Calu3 (cell line): ENCODE measurements at regions not wholly inside any gene's neighbourhood (a gene's known extent, or its start where the extent isn't known, plus 50 kb on each side); places are given as distances from the start of the nearest gene placed in this dataset.

ENCODE experiments used
- BruUV-seq: library from RNA; stranded (reverse); fragments of 400-500 nt; replicated peaks from 2 replicates; lab custom pipeline; 2021; lab: Mats Ljungman, UMichigan
- CTCF ChIA-PET: fragments of 300-600 bp; sonication (Branson Sonifier 250); formaldehyde crosslinking; loops from one replicate; lab custom pipeline; 2022; ENCODE audit warnings: antibody characterized with exemption; lab: Charles Lee
- DNase-seq: peaks from one replicate; pipeline ENCODE4 v3.0.0; 2022
- H3K27ac Mint-ChIP-seq: one replicate; pipeline ENCODE4 v1.8.0; 2022; ENCODE audit warnings: mixed read lengths; ENCODE audit not compliant: unreplicated experiment
- H3K27me3 Mint-ChIP-seq: one replicate; pipeline ENCODE4 v1.8.0; 2022; ENCODE audit warnings: mixed read lengths; ENCODE audit not compliant: unreplicated experiment
- H3K36me3 Mint-ChIP-seq: one replicate; pipeline ENCODE4 v1.8.0; 2022; ENCODE audit warnings: mild to moderate bottlenecking, moderate library complexity, mixed read lengths; ENCODE audit not compliant: insufficient read depth, unreplicated experiment
- H3K4me1 Mint-ChIP-seq: one replicate; pipeline ENCODE4 v1.8.0; 2022; ENCODE audit warnings: mild to moderate bottlenecking, low read depth, mixed read lengths; ENCODE audit not compliant: unreplicated experiment
- H3K4me3 Mint-ChIP-seq: one replicate; pipeline ENCODE4 v1.8.0; 2022; ENCODE audit warnings: mild to moderate bottlenecking, low read depth, moderate library complexity, mixed read lengths; ENCODE audit not compliant: unreplicated experiment
- H3K9me3 Mint-ChIP-seq: one replicate; pipeline ENCODE4 v1.8.0; 2022; ENCODE audit warnings: low read depth, mixed read lengths; ENCODE audit not compliant: unreplicated experiment
- intact Hi-C: fragments of 100-400 bp; cut with micrococcal nuclease; formaldehyde crosslinking; loops from one replicate; pipeline ENCODE4 v1.10.0; 2022; ENCODE audit not compliant: unreplicated experiment
- TF ChIP-seq, protein P1 (sequence below): fragments of 200-600 bp; IDR thresholded peaks from one replicate; pipeline ENCODE4 v1.8.0; 2022; ENCODE audit warnings: antibody characterized with exemption; ENCODE audit not compliant: unreplicated experiment

DNA sequence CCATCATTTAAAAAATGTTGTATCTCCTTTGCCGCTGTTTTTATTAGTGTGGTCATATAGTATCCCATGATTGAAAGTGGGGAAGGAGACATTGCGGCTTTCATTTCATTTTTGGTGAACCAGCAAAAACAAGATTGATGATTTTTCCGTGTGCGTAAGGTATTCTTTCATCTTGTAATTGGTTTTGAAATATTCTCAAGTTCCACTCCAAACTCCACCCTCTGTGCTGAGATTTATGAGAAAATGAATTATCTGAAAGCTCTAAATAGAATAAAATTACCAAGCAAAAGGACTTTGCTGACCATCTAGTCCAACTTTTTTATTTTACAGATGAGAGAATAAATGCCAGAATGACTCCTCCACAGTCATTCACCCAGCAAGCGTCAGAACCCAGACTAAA is 103.1 kb upstream of the MPDZ start:
- no peak overlapping the region for H3K27ac Mint-ChIP-seq
- DNase-seq: no peak
- H3K4me3 Mint-ChIP-seq: no peak overlapping the region
- intact Hi-C loops: no loop called here
- no peaks in the 10 kb centered on the region for H3K36me3 Mint-ChIP-seq
- peaks cover 15% of the 10 kb centered on the region for H3K27me3 Mint-ChIP-seq
- TF ChIP-seq, protein P1, sequence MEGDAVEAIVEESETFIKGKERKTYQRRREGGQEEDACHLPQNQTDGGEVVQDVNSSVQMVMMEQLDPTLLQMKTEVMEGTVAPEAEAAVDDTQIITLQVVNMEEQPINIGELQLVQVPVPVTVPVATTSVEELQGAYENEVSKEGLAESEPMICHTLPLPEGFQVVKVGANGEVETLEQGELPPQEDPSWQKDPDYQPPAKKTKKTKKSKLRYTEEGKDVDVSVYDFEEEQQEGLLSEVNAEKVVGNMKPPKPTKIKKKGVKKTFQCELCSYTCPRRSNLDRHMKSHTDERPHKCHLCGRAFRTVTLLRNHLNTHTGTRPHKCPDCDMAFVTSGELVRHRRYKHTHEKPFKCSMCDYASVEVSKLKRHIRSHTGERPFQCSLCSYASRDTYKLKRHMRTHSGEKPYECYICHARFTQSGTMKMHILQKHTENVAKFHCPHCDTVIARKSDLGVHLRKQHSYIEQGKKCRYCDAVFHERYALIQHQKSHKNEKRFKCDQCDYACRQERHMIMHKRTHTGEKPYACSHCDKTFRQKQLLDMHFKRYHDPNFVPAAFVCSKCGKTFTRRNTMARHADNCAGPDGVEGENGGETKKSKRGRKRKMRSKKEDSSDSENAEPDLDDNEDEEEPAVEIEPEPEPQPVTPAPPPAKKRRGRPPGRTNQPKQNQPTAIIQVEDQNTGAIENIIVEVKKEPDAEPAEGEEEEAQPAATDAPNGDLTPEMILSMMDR: no peak
- BruUV-seq: no TSS peak
- CTCF ChIA-PET: no interaction called here
- peaks cover 6% of the 10 kb centered on the region for H3K9me3 Mint-ChIP-seq
- no peaks in the 10 kb centered on the region for H3K4me1 Mint-ChIP-seq

DNA sequence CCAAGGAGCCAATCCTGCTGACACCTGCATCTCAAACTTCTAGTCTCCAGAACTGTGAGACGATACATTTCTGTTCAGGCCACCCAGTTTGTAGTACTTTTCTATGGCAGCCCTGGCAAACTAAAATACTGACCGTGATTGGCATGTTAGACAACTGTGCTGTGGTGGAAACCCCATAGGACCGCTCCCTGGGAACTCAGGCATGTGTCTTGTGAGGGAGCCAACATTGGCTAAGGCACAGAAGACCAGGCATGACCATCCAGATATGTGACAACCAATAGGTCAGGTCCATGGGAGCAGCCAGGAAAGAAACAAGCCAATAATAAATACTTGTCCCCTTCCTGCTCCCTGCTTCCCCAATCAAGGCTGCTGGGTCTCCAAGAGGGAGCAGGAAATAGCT is 101.4 kb upstream of the MPDZ start:
- Mint-ChIP-seq H3K36me3 (no peaks in the 10 kb centered on the region), H3K4me3 (no peak overlapping the region), H3K27ac (no peak overlapping the region), H3K9me3 (peaks cover 6% of the 10 kb centered on the region), H3K4me1 (no peaks in the 10 kb centered on the region), H3K27me3 (peaks cover 18% of the 10 kb centered on the region)
- no TSS peak for BruUV-seq
- TF ChIP-seq, protein P1: no peak
- no peak for DNase-seq
- CTCF ChIA-PET: no interaction called here
- intact Hi-C loops: no loop called here

GRCh38 chr9:13378154-13378553 is 98.7 kb upstream of the MPDZ start:
- no peak overlapping the region for H3K27ac Mint-ChIP-seq
- CTCF ChIA-PET: no interaction called here
- H3K36me3 Mint-ChIP-seq: no peaks in the 10 kb centered on the region
- H3K9me3 Mint-ChIP-seq: no peaks in the 10 kb centered on the region
- TF ChIP-seq, protein P1: no peak
- no peaks in the 10 kb centered on the region for H3K4me1 Mint-ChIP-seq
- BruUV-seq: no TSS peak
- intact Hi-C loops: no loop called here
- no peak for DNase-seq
- H3K4me3 Mint-ChIP-seq: no peak overlapping the region
- peaks cover 15% of the 10 kb centered on the region for H3K27me3 Mint-ChIP-seq

GRCh38 chr9:13377171-13377925 is 97.9 kb upstream of the MPDZ start:
- no TSS peak for BruUV-seq
- peaks cover 15% of the 10 kb centered on the region for H3K27me3 Mint-ChIP-seq

More at GRCh38 chr9:13377171-13377925, 97.9 kb upstream of the MPDZ start:
- no peaks in the 10 kb centered on the region for H3K36me3 Mint-ChIP-seq
- no peak overlapping the region for H3K27ac Mint-ChIP-seq
- no peak for DNase-seq
- CTCF ChIA-PET: no interaction called here
- H3K4me1 Mint-ChIP-seq: no peaks in the 10 kb centered on the region
- TF ChIP-seq, protein P1: no peak
- intact Hi-C loops: no loop called here
- H3K9me3 Mint-ChIP-seq: no peaks in the 10 kb centered on the region
- H3K4me3 Mint-ChIP-seq: no peak overlapping the region
